ENCODE measurements at regions not wholly inside any gene's neighbourhood (a gene's known extent, or its start where the extent isn't known, plus 50 kb on each side); places are given as distances from the start of the nearest gene placed in this dataset.
"Not testable (repeated sequence)": the region's sequence is repeated elsewhere in the genome, so short reads cannot be mapped to it uniquely, and the experiment has no call there.

DNA sequence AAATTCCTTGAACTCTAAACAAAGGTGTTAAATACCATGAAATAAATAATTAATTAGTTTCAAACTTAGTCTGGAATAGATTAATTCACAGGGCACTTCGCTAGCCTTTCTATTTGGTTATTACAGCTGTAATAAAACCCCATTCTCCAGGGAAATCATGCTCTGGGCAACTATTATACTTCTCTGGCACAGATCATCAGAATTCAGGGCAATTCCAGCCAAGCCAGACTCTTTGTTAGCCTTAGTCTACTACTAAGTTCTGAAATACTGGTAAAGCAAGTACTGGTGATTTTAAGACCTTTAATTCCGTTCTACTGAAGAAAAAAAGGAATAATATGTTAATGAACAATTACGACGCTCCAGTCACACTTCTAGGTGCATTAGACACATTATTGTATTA lies 123.4 kb upstream of the PDE1A start:
- no peak for DNase-seq

- DNase-seq = not testable (repeated sequence)
Measured at GRCh38 chr2:182552232-182552631, 125.4 kb upstream of the PDE1A start.

DNA sequence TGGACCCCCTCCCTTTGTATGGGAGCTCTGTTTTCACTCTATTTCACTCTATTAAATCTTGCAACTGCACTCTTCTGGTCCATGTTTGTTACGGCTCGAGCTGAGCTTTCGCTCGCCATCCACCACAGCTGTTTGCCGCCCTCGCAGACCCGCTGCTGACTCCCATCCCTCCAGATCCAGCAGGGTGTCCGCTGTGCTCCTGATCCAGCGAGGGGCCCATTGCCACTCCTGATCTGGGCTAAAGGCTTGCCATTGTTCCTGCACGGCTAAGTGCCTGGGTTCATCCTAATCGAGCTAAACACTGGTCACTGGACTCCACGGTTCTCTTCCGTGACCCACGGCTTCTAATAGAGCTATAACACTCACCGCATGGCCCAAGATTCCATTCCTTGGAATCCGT lies 125.9 kb upstream of the PDE1A start:
- DNase-seq = not testable (repeated sequence)

GRCh38 chr2:182553483-182553882 lies 126.6 kb upstream of the PDE1A start:
- no peak for DNase-seq

DNA sequence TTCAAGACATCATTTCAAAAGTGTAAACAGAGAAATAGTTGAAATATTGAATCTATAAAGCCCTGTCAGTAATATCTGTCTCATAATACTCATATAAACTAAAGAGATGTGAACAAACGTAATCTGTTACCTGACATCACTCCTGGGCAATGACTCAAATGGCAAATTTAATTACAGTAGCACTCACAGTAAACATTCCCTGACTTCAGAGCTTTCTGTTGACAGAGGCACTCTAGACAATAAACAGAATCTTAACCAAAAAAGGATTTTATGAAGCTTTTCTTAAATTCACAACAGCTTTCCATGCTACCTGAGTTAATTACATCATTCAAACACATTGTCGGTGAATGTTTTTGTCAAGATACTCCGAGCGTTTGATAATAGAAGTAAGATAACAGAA lies 128.1 kb upstream of the PDE1A start:
- DNase-seq = no peak

DNA sequence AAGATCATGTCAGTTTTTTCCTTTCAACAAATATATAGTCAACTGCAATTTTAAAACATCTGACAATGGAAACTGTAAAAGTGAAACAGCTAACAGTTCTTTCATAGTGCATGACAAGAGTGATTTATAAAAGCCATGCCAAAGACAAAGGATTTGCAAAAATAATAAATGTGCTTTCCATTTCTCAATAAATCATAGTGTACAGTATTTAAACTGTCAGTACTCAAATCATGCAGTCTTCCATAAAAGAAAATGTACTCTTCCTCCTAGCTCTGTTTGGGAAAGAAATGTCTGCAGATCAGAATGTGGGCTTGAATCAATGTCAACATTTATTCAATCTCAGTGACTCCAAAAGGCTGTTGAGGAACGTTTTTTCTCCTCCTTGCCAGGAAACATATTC lies 131.7 kb upstream of the PDE1A start:
- DNase-seq = no peak

GRCh38 chr2:182559623-182560022 lies 132.8 kb upstream of the PDE1A start:
- DNase-seq = no peak

DNA sequence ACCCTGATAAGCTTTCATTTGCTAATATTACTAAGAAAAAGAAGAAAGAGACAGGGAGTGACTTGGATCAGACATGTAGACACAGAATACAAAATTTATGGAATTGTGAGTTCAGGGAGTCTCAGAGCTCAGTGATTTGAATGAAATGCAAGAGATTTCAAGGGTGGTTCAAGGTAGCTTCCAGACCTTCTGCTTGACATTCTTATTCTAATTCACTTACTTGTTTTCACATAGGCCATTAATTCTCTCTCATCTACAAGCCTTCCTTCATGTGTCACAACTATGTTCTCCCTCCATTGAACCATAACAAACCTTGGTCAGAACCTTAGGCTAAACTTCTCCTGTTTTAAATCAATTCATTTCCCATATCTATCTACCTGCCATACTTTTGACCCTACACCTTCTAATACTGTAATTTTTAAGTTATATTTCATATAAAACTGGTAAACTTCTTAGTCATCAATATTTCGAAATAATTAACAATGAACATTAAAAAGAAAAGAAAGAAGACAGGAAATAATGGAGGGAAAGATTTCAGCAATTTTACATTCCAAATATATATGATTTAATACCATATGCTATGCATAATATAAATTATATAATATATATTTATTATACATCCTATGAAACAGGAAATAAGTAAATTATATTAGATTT lies 139.2 kb upstream of the PDE1A start:
- DNase-seq = no peak

- DNase-seq = no peak
Measured at GRCh38 chr2:182573553-182573952, 142.5 kb upstream of the DNAJC10 start.

GRCh38 chr2:182577816-182578215 lies 138.2 kb upstream of the DNAJC10 start:
- DNase-seq = no peak

GRCh38 chr2:182581196-182581935 lies 134.7 kb upstream of the DNAJC10 start:
- DNase-seq = no peak

- DNase-seq = no peak
Measured at GRCh38 chr2:182584462-182584861, 131.6 kb upstream of the DNAJC10 start.

DNA sequence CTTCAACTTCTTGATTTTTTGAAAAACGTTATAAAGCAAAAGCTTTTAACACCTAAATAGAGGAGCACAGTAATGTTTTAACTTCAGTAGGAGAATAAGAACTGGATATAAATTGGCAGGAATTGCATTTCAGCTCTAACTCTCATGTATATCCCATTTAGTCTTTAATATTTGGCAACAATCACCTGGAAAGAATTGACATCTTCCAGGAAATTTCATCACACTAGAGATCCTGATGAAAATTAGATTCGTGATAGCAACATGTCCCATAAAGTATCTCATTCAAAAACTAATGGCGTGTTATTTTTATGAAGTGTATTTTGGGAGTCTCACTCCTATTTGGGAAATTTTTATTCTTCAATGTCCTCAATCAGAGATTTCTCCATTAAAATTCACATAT lies 131.1 kb upstream of the DNAJC10 start:
- no peak for DNase-seq

DNA sequence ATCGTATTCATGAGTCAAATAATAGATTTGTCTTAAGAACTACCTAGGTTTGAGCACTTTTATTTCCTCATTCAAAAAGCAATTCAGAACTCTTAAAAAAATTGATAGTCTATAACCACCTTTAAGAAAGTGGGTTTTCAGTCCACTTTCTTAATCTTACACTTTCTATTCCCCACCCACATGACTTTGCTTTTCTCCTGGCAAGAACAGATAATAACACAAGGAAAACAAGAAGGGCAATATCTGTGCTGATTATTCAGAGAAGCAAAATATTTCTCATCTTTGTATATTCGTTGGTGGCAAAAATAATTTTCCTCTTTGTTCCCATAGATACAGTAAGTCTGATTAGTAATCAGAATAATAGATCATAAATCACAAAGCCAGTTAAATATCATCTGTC lies 130.6 kb upstream of the DNAJC10 start:
- DNase-seq = no peak

GRCh38 chr2:182586426-182586825 lies 129.6 kb upstream of the DNAJC10 start:
- DNase-seq = no peak

DNA sequence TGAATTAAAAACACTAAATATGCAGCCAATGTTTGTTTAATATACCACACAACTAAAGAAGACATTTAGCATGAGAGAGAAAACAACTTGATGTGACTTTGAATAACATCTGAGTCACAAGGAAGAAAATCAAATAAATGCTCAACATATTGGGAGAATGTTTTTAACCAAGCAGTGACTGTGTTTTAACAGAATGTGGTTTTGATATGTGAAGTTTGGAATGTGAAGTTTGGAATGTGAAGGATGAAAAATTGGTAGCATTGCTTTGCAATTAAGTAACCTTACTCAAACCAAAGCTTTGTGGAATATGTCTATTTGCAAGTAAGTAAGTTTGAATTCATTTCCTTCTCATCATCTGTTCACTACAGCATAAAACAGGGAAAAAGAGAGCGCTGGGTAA lies 128.2 kb upstream of the DNAJC10 start:
- no peak for DNase-seq

DNA sequence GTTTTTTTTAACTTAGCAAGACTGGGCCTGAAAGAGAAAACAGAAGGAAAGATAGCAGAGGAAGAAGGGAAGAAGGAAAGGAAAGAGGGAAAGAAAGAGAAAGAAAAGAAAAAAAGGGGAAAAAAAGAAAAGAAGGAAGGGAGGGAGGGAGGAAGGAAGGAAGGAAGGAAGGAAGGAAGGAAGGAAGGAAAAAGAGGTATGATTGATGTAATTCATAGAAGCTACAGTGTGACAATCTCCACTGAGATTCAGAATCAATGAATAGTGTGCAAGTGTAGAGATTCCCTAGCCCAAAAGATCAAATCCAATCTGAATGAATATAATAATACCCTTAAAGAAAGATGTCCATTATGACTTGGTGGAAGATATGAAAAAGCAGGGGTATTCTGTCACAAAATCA lies 126.9 kb upstream of the DNAJC10 start:
- no peak for DNase-seq

GRCh38 chr2:182591774-182592173 lies 124.3 kb upstream of the DNAJC10 start:
- no peak for DNase-seq

- DNase-seq = no peak
Measured at GRCh38 chr2:182592691-182593393, 123.2 kb upstream of the DNAJC10 start.

- no peak for DNase-seq
Measured at GRCh38 chr2:182593394-182593975, 122.6 kb upstream of the DNAJC10 start.

- no peak for DNase-seq
Measured at GRCh38 chr2:182594286-182594685, 121.8 kb upstream of the DNAJC10 start.

DNA sequence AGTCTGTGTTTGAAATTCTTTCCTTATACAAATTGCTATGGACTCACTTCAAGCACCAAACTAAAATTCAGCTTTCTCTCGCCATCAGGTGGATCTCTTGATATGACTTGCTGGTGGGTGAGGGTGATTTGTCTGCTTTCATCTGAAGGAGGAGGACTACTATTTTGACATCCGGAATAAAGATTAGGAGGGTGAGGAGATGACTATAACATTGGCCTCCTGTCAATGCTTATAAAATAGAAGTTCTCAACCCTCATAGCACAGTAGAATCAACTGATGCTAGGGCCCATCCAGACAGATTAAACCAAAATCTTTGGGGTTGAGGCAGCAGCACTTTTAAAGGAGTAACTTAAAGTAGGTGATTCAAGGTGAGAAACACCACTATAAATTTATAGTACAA lies 120.4 kb upstream of the DNAJC10 start:
- no peak for DNase-seq

DNA sequence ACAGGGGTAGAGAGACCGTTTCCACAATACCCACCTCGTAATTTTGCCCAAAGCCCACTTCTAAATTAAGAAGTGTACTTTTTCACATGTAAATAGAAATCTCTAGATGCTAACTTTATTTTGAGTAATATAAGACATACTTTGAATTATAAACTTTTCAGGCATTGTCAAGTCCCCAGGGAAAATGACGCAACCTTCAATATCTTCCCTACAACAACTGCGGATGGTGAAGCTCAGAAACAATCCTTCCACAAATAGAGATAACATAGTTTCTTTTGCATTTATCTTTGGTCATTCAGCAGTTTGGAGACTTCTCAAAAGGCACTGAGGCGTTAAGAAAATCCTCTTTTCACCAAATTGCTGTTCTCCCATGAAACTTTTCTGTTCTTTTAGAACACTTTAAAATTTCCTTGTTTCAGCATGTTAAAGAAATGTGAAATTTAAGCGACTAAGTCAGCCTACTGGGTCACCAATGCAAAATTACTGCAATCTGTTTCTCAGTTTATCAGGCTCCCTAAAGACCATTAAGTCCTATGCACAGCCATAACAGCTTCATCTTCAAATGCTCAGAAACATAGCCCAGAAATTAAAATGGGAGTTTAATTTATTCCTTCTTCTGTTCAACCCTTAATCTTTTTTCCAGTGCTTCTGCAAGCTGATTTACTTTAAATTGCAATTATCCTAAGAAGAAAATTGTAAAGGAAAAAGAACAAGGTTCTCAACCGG lies 118.3 kb upstream of the DNAJC10 start:
- no peak for DNase-seq
